ENCODE measurements at regions not wholly inside any gene's neighbourhood (a gene's known extent, or its start where the extent isn't known, plus 50 kb on each side); places are given as distances from the start of the nearest gene placed in this dataset.

DNA sequence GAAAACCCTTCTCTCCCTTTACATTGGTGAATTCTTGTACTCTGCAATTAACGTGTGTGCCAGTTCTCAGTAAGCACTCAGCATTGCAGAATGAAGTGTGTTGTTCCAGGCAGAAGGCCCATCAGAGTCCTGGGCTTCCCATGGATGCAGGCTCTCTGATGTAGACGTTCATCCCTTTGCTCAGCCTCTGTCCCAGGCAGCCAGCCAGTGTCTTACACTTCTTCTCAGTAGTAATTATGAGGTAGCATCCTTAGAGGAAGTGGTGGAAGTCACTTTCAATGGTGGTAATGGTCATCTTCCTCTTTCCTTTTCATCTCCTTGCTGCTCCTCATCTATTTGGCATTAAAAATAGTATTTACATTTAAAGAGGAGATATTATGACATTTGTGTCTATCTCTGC, 66.7 kb upstream of the FYN start:
- TF ChIP-seq TAF1 (IDR thresholded peaks at IDR 0.05; ENCODE audit: low read depth, low read length), result no peak
- no peak for TF ChIP-seq POLR2AphosphoS5 (IDR thresholded peaks at IDR 0.05; ENCODE audit: low read depth, low read length)
- no peak for TF ChIP-seq POLR2A (IDR thresholded peaks at IDR 0.05; ENCODE audit: low read depth, low read length)
- no peak for TF ChIP-seq PAX5 (IDR thresholded peaks at IDR 0.05; ENCODE audit: insufficient read depth, low read length, severe bottlenecking)
- TF ChIP-seq SPI1 (IDR thresholded peaks at IDR 0.05; ENCODE audit: low read depth, low read length), result peak; percentile 36; the same call in 1 of the 2 replicates
- no peak for TF ChIP-seq POU2F2 (IDR thresholded peaks at IDR 0.05; ENCODE audit: low read depth, low read length)
